ENCODE measurements at regions not wholly inside any gene's neighbourhood (a gene's known extent, or its start where the extent isn't known, plus 50 kb on each side); places are given as distances from the start of the nearest gene placed in this dataset.

DNA sequence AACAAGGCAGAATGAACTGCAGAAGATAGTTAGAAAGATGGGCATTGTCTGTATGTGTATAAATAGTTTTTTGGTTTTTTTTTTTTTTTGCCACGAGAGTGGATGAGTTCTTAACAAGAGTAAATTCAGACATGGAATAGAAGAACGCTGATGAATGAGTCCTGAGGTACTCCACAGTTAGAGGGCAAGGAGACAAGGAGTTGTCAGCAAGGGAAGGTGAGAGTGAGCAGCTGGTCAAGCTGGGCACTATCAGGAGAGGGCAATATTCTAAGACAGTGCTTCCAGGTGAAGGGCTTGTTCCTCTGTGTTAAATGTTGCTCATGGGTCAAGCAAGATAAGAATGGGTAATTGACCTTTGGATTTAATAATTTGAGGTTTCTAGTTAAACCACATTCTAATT is 138.6 kb upstream of the FAM78B start:
- Histone ChIP-seq H2BK15ac (ENCODE audit: low read length) (no peak overlapping the region), H4K8ac (ENCODE audit: extremely low read depth, insufficient read depth, low read length) (no peak overlapping the region), H3K4me1 (replicated peaks in 1 of 4; ENCODE audit: control insufficient read depth in 3 of 4, insufficient read depth in 4 of 4, low read length in 3 of 4) (peaks cover 0 to 8% (median 6%) of the 10 kb centered on the region in 4 experiments; a peak in 4 of 7 replicates), H3K23ac (ENCODE audit: insufficient read length) (no peak overlapping the region), H3K79me1 (ENCODE audit: low read depth, low read length) (no peaks in the 10 kb centered on the region), H4K20me1 (replicated peaks in 1 of 2; ENCODE audit: control insufficient read depth in 1 of 2, insufficient read depth in 2 of 2, low read length in 2 of 2) (no peaks in the 10 kb centered on the region), H3K4me2 (ENCODE audit: insufficient read depth in 1 of 2, low read depth in 2 of 2, low read length in 2 of 2) (no peak overlapping the region), H2BK5ac (ENCODE audit: low read depth, low read length) (no peak overlapping the region), H3K56ac (replicated peaks; ENCODE audit: insufficient read length, low read depth, low read length) (no peak overlapping the region), H3K9me3 (ENCODE audit: insufficient read depth in 2 of 2, low read depth in 1 of 2, low read length in 1 of 2) (no peaks in the 10 kb centered on the region), H3K4ac (replicated peaks; ENCODE audit: insufficient read length, low read depth, low read length) (no peak overlapping the region), H2AFZ (ENCODE audit: low read length) (no peak overlapping the region), H2AK5ac (ENCODE audit: low read depth, low read length) (no peak overlapping the region), H3K14ac (ENCODE audit: insufficient read length) (no peak overlapping the region), H3K4me3 (ENCODE audit: extremely low read depth in 1 of 4, insufficient read depth in 2 of 4, low read depth in 3 of 4, low read length in 4 of 4) (no peak overlapping the region), H3K27me3 (replicated peaks in 1 of 4; ENCODE audit: control insufficient read depth in 3 of 4, extremely low read depth in 1 of 4, insufficient read depth in 3 of 4, low read length in 3 of 4) (no peaks in the 10 kb centered on the region), H3K23me2 (ENCODE audit: low read depth, low read length) (no peaks in the 10 kb centered on the region), H2BK120ac (replicated peaks; ENCODE audit: low read depth, low read length) (no peak overlapping the region), H3K79me2 (ENCODE audit: control insufficient read depth in 1 of 2, insufficient read depth in 2 of 2, low read length in 2 of 2) (no peaks in the 10 kb centered on the region), H3K27ac (ENCODE audit: low read depth, low read length) (no peak overlapping the region), H3K18ac (ENCODE audit: extremely low read depth, low read length) (no peak overlapping the region), H3K9ac (replicated peaks in 1 of 4; ENCODE audit: extremely low read depth in 1 of 4, low read depth in 3 of 4, low read length in 3 of 4) (no peak overlapping the region), H2BK20ac (ENCODE audit: low read length) (no peak overlapping the region), H4K5ac (ENCODE audit: insufficient read length, low read depth, low read length) (no peak overlapping the region), H2BK12ac (ENCODE audit: low read depth, low read length) (no peak overlapping the region), H3K36me3 (ENCODE audit: control insufficient read depth in 2 of 4, insufficient read depth in 4 of 4, low read length in 3 of 4) (no peaks in the 10 kb centered on the region), H4K91ac (replicated peaks; ENCODE audit: insufficient read length, low read length) (no peak overlapping the region)
- POLR2A ChIA-PET (ENCODE audit: partially characterized antibody): no interaction called here
- CTCF ChIA-PET (ENCODE audit: partially characterized antibody): interaction anchor here (1.2 kb wide), 1 partner anchor 380 kb away, joined by 3 read pairs; no protein-coding TSS in a partner anchor
- 88% methylated on average over 2 of the region's 2 CpGs; no CpG with 5 or more reads in 1 of the 2 experiments for WGBS, 2 experiments (ENCODE audit: extremely low coverage in 1 of 2, insufficient coverage in 1 of 2, insufficient read length in 1 of 2, insufficient replicate concordance in 2 of 2, low coverage in 1 of 2, low lambda C conversion rate in 2 of 2, missing lambda C conversion rate in 1 of 2)
- DNase-seq (ENCODE audit: low read depth in 1 of 2, low spot score in 2 of 2): no peak
- TF ChIP-seq SIN3A (conservative IDR thresholded peaks at IDR 0.05 in 1 of 2, IDR thresholded peaks at IDR 0.05 in 1 of 2; ENCODE audit: low read depth in 1 of 2, low read length in 2 of 2) (no peak), SUZ12 (IDR thresholded peaks at IDR 0.05; ENCODE audit: low read length) (no peak), TAF1 (IDR thresholded peaks at IDR 0.05; ENCODE audit: low read depth, low read length) (no peak), SP1 (IDR thresholded peaks at IDR 0.05; ENCODE audit: low read depth, low read length) (no peak), POU5F1 (IDR thresholded peaks at IDR 0.05; ENCODE audit: low read depth, low read length) (no peak), PHF8 (conservative IDR thresholded peaks at IDR 0.05; ENCODE audit: low read depth, low read length) (no peak), SP4 (IDR thresholded peaks at IDR 0.05; ENCODE audit: low read length) (no peak)
- FAIRE-seq: no peak

Data from H1 (cell line).